SK-MEL-5 (cell line): ENCODE measurements at regions not wholly inside any gene's neighbourhood (a gene's known extent, or its start where the extent isn't known, plus 50 kb on each side); places are given as distances from the start of the nearest gene placed in this dataset.
A peak's percentile ranks its signal among the peaks of the same experiment; 100 is the strongest.
"Not testable (repeated sequence)": the region's sequence is repeated elsewhere in the genome, so short reads cannot be mapped to it uniquely, and the experiment has no call there.

Experiments used
- DNase-seq: peaks from one replicate; pipeline ENCODE4 v3.0.0-alpha.2; 2016; ENCODE audit warnings: low read depth, low spot score
- in situ Hi-C: cut with HindIII; loops from 2 replicates; pipeline ENCODE4 v1.10.0; 2016; ENCODE audit warnings: low sequenced_read_pairs, high pct_unique_total_duplicates, low pct_unique_long_range_greater_than_20kb

DNA sequence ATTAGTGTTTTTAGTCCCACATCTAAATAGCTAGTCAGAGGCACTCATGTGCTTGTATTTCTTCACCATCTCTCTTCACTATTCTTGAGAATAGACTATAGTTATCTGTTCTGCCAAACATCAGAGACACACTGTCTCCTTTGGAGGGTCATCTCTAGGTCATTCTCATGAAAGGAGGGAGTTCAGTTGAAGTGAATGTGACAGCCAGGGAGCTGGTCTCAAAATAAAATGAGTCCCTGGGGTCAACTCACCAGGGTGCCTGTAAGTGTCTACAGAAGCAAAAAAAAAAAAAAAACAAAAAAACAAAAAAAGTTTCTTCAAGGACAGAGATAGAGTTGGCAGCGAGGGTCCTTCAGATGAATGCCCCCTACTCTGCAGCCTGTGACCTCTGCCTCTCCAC lies 171.0 kb downstream of the ID4 start:
- in situ Hi-C loops = no loop called here
- DNase-seq = peak; percentile 32

DNA sequence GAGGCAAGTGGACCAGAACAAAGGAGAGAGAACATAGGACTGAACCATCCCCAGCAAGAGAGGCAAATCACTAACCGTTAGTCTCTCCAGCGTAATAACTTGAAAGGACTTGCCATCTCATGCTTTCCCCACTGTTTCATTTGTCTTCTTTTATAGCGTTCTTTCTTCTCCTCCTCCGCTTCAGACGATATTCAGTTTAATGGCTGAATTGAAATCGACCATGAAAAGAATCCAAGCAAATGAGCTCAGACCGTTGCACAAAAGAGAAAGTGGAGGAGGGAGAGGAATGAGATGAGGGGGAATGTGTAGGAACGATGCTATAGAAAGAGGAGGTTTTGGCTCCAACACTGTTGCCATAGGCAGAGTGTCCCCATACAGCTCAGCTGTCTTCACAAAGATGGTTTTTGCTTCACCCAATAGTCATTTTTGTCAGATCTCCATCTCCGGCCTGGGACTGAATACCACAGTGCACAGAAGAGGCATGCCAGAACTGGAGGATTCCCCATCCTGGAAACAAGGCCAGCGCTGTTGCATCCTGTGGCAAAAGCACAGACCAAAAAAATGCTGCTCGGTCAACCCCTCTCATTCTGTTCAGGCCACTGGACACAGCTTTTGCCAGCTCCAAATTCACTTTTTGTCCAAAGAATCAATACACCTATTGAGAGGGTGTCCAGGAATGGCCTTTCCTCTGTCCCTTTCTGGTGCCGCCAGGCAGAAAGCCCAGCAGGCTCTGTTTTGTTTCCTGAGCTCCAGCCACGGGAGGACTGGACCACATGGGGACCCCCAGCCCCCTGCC lies 176.1 kb downstream of the ID4 start:
- DNase-seq = no peak
- in situ Hi-C loops = no loop called here

DNA sequence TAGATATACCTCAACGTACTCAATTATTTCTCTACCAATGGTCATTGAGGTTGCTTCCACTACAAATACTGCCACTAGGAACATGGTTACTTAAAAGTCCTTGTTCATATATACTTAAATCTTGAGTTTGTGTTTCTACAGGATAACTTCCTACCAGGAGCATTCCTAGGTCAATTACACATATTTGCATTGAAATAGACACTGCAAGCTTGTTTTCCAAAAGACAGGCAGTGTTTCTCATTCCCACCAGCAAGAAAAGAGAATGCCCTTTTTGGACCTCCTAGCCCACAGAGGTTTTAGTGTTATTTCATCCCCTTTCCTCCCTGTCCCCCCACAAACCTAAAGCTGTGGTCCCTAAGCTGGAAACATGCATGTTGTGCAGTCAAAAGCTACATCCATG lies 177.3 kb downstream of the ID4 start:
- DNase-seq = no peak
- in situ Hi-C loops = no loop called here

DNA sequence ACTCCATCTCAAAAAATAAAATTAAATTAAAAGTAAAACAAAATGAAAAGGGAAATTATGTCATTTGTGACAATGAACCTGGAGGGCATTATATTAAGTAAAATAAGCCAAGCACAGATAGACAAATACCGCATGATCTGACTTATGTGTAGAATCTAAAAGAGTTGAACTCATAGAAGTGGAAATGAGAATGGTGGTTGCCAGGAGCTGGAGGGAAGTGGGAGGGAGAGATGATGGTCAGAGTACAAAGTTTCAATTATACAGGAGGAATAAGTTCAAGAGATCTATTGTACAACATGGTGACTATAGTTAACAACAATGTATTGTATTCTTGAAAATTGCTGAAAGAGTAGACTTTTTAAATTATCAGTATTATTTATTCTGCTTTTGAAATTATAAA lies 183.4 kb downstream of the ID4 start:
- DNase-seq = peak; percentile 77
- in situ Hi-C loops = no loop called here

DNA sequence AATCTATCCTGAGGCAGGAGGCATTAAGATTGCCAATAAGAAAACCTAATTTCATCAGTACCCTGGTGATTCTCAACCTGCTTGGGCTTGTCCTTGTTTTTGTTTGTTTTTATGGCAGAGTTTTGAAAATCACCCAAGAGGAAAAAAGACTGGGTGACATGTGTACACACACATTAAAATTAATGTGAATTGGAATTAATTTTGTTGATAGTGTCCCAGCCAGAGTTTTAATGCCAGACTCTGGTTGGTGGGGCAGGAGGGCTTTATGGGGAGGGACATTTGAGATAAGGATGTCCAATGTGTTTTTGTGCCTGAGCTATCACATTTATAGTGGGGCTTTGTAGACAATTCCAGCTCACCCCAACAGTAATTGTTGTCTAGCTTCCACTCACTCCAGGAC lies 184.6 kb downstream of the ID4 start:
- DNase-seq = no peak
- in situ Hi-C loops = no loop called here

DNA sequence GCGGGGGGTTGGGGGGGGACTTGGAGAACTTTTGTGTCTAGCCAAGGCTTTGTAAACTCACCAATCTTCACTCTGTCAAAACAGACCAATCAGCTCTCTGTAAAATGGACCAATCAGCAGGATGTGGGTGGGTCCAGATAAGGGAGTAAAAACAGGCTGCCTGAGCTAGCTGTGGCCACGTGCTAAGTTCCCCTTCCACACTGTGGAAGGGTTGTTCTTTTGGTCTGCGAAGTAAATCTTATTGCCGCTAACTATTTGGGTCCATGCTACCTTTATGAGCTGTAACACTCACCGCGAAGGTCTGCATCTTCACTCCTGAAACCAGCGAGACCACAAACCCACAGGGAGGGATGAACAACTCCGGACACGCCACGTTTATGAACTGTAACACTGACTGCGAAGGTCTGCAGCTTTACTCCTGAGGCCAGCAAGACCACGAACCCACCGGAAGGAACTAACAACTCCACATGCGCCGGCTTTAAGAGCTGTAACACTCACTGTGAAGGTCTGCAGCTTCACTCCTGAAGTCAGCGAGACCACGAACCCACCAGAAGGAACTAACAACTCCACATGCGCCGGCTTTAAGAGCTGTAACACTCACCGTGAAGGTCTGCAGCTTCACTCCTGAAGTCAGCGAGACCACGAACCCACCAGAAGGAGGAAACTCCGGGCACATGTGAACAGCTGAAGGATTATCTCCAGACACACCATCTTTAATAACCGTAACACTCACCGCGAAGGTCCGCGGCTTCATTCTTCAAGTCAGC lies 186.6 kb downstream of the ID4 start:
- in situ Hi-C loops, DNase-seq: not testable (repeated sequence)

DNA sequence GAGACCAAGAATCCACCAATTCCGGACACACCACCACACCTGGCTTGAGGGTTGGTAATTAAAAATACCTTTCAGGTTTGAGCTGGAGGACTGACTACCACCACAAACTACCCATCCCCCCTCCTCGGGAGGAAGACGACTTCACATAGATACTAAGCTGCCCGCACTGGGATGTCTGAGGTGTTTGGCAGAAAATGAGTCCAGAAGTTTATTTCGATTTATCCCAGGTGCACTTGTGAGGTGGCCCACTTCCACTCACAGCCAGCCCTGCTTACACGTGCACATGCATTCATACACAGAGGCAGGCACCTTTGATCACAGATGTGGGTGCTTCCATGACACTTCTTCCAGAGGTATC lies 187.1 kb downstream of the ID4 start:
- in situ Hi-C loops = no loop called here
- no peak for DNase-seq

DNA sequence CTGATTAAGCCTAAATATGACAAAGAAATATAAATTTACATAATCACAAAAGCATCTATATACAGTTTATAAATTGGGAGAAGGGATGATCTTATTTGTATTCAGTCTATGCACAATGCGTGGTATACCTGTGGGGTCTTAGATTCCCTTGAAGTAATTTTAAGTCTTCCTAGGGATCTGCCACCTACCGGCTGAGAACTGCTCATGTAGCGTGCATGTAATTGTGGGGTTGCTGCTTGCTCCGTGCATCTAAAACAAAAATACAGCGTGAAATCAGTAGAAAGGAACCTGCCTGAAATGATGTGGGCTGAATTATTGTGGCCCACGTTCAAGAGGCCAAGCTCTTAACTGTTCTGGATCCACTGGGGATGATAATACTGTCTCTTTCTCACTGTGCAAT lies 187.3 kb downstream of the MBOAT1 start:
- DNase-seq = peak; percentile 21
- in situ Hi-C loops = no loop called here

DNA sequence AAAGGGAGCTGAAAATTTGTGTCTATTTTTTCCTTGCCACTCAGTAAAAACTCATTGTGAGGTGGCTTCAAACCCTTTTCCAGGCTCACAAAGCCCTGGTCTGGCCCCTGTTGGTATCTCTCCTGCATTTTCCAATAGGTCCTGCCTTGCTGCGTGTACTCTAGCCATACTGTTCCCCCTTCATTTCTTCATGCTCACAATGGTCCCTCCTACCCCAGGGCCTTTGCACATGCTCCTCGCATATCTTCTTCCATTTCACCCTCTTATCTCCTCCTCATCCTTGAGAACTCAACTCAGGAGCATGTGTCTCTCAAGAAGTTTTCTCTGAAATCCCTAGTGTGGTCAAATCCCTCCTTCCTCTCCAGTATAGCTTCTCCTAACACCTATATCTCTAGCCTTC lies 186.6 kb downstream of the MBOAT1 start:
- in situ Hi-C loops = no loop called here

DNA sequence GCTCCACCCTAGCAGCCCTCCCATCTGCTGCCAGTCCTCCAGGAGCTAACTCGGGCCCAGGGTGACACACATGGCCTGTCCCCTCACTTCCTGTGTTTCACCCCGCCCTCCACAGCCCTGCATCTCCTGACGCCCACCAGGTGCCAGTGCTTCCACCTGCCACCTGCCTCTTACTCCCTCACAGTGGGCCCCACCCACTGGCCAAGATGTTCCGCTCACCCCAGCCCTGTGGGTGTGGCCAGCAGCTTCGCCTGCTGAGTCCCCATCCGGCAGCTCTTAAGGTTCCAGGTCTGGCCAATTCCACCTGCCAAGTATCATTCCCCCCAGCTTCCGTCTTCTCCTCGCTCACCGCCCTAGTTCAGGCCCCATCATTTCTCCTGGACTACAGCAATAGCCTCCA lies 184.1 kb downstream of the MBOAT1 start:
- in situ Hi-C loops = no loop called here
- DNase-seq = no peak

More for the DNA sequence above, 186.6 kb downstream of the MBOAT1 start:
- DNase-seq = no peak

DNA sequence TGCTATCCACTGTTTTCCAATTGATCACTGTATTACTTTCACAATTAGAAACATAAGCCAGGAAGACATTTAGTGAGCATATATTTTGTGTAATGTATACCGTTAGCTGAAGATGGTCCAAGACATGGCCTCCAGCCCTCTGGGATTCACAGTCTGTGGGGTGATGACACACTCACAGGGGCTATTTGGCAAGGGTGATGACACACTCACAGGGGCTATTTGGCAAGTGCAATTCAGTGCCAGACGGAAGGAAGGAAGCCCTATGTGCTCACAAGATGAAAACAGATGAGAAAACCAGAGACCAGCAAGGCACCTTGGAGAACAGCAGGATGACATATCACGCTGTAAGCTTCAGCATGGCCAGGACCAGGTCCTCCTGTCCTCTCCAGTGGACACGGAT lies 183.7 kb downstream of the MBOAT1 start:
- in situ Hi-C loops = no loop called here
- no peak for DNase-seq

DNA sequence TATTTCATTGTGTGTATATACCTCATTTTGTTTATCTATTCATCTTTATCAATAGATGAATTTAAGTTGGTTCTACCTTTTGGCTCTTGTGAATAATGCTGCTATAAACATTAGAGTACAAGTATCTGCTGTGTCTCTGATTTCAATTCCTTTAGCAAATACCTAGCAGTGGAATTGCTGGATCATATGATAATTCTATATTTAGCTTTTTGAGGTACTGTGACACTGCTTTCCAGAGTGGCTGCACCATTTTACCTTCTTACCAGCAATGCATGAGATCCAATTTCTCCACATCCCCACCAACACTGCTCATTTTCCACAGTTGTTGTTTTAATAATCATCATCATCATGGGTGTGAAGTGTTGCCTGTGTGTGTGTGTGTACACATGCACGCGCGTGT lies 182.3 kb downstream of the MBOAT1 start:
- no peak for DNase-seq
- in situ Hi-C loops = no loop called here

DNA sequence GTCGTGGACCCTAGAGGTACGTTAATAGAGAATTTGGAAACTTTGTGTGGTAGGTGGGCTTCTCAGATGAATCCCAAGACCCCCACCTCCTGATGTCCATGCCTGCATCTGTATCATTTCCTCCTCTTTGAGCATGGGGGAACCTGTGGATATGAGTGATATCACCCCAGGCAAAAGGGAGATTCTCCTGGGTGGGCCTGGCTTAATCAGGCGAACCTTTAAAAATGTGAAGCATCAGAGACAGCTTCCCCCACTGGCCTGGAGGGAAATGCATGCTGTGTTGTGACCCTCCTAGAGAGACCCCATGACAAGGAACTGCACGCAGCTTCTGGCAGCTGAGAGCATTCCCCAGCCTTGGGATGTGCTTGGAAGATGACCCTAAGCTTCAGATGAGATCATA lies 180.9 kb downstream of the MBOAT1 start:
- no peak for DNase-seq
- in situ Hi-C loops = no loop called here

DNA sequence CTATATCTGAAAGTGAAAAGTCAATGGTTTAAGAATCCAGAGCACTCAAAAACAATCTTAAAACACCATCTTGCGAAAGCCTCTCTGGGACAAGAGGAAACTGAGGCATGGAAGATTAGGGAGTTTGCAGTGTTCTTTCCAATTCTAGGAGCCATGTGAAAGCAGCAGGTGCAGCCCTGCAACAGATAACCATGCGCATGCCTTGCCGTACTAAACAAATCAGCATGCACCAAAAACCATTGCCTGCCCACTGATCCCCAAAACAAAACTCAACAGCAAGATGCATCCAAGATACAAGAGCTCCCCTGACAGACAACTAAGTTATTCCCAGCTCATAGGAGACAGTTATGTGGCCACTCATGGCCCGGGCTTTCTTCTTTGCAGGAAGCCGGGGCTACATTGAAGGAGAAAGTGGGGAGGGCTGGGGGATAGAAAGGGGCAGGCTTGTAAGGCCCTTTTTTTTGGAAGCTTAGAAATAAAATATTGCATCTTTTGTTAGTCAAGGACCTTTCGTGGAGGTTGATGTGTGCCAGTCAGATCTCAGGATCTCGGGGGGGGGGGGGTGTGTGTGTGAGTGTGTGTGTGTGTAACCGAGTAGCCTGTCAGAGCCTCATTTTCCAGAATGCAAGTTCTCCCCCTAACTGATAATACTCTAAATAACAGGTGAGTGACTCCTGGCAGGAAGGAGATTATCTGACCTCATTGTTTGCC lies 178.4 kb downstream of the MBOAT1 start:
- no peak for DNase-seq
- in situ Hi-C loops = no loop called here

DNA sequence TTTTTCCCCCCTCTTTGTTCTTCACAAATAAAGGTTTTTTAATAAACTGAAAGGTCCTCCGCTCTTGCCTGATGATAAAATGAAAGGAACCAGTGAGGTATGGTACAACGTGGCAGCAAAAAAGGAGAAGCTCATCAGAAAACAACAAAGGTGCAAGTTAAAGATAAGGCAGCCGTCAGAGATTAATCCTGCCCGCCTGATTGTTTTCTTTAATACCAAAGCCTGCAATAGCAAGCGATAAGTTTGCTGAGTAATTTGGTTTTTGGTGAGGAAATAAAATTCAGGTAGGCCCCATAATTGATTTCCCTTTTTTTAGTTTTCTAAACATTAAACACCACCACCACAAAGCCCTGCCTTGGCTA lies 177.9 kb downstream of the MBOAT1 start:
- no peak for DNase-seq
- in situ Hi-C loops = no loop called here

DNA sequence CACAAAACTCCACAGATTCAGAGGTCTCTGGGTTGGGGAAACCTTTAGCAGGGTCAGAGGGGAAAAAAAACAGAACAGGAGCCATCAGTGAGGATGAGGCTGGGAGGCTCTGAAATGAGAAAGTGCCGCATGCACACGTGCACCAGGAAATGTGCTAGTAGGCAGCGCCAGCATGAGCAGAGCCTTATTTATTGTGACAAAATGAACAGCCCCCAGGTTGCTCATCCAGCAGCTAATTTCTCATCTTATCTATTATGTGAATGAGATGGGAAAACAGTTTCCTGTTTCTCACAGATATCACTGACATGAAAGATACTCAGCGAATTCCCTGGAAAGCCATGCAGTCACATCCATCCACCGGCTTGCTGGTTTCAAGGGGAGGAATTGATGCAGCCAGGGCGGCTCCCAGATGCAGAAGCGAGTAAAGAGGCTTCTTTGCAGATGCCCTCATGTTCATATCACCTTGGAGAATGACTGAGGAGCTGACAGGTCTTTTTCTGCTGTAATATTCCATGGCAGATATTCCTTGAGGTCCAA lies 176.1 kb downstream of the MBOAT1 start:
- in situ Hi-C loops = no loop called here
- DNase-seq = no peak

DNA sequence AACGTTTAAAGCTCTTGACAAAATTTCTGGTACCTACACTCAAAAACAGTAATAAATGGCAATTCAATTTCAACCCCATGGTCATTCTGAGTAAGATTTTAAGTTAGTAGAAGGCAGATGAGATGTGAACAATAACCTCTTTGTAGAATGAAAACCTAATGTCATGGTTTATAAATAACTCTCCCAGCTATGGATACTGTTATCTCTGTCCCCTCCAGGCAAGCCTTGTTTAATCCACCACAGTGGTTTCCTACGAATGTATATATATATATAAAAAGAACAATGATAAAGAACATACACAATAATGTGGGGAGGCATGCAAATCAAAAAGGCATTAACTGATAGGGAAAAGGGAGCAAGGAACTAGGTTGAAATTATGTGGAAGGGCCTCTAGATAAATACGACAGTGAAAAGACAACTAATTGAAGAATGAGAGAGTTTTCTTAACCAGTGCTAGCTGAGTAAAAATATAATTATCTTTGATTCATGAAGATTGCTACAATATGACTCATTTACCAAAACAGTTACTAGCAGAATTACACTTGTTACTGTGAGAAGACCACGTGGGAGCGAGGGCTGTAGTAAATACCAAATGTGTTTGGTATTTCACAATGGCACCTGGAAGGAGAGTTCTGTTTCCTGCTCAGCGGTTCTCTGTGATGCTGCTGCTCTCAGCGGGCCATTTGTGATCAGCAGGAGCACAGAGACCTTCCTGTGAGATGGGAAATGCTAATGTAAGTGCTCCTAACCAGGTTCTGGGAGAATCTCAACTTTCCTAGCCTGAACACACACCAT lies 173.7 kb downstream of the MBOAT1 start:
- DNase-seq = peak; percentile 73
- in situ Hi-C loops = no loop called here

DNA sequence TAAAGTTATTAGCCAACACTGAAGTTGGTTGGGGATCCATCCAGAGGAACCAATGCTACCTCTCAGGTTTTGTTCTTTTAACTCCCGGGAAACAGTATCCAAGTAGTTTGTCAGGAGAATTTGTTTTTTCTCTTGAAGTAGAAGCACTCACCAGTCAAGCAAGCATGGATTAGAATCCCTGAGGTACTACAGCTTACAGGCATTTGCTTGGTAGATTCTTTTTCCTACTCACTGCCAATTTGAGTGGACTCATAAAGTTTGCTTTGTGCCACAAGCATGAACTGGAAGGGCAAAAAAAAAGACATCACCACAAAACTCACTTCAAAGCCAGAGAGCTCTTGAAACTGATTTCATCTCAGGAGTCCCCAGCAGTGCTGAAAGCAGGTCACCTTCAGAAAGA lies 167.4 kb downstream of the MBOAT1 start:
- DNase-seq = no peak
- in situ Hi-C loops = no loop called here
